Glutamatergic neuron (in vitro differentiated cells): ENCODE measurements at regions not wholly inside any gene's neighbourhood (a gene's known extent, or its start where the extent isn't known, plus 50 kb on each side); places are given as distances from the start of the nearest gene placed in this dataset.

Experiments used
- DNase-seq: peaks from one replicate; pipeline ENCODE4 v3.0.0; 2022
- H3K27ac Mint-ChIP-seq: one replicate; pipeline ENCODE4 v1.8.0; 2020; ENCODE audit warnings: mild to moderate bottlenecking, mixed read lengths, inconsistent platforms; ENCODE audit not compliant: unreplicated experiment
- H3K27me3 Mint-ChIP-seq: one replicate; pipeline ENCODE4 v1.8.0; 2020; ENCODE audit warnings: mild to moderate bottlenecking, moderate library complexity, mixed read lengths, inconsistent platforms; ENCODE audit not compliant: unreplicated experiment
- H3K36me3 Mint-ChIP-seq: one replicate; pipeline ENCODE4 v1.8.0; 2020; ENCODE audit warnings: mild to moderate bottlenecking, mixed read lengths, inconsistent platforms; ENCODE audit not compliant: unreplicated experiment
- H3K4me1 Mint-ChIP-seq: one replicate; pipeline ENCODE4 v1.8.0; 2020; ENCODE audit warnings: mild to moderate bottlenecking, low read depth, mixed read lengths, inconsistent platforms; ENCODE audit not compliant: unreplicated experiment
- H3K4me3 Mint-ChIP-seq: one replicate; pipeline ENCODE4 v1.8.0; 2020; ENCODE audit warnings: mild to moderate bottlenecking, mixed read lengths, inconsistent platforms; ENCODE audit not compliant: unreplicated experiment
- H3K9me3 Mint-ChIP-seq: one replicate; pipeline ENCODE4 v1.8.0; 2020; ENCODE audit warnings: mild to moderate bottlenecking, moderate library complexity, mixed read lengths, inconsistent platforms; ENCODE audit not compliant: unreplicated experiment
- CTCF ChIP-seq: fragments of 200-600 bp; sonication (generic); IDR thresholded peaks from one replicate; pipeline ENCODE4 v1.5.0; 2021; ENCODE audit not compliant: partially characterized antibody, unreplicated experiment

GRCh38 chr20:10906834-10907233 is 233.0 kb upstream of the JAG1 start:
- H3K9me3 Mint-ChIP-seq: no peaks in the 10 kb centered on the region
- no peaks in the 10 kb centered on the region for H3K4me1 Mint-ChIP-seq
- no peaks in the 10 kb centered on the region for H3K27me3 Mint-ChIP-seq
- H3K27ac Mint-ChIP-seq: no peak overlapping the region
- H3K4me3 Mint-ChIP-seq: no peak overlapping the region
- no peaks in the 10 kb centered on the region for H3K36me3 Mint-ChIP-seq
- DNase-seq: no peak
- no peak for TF ChIP-seq CTCF

GRCh38 chr20:10909803-10910202 is 236.0 kb upstream of the JAG1 start:
- DNase-seq: no peak
- H3K4me1 Mint-ChIP-seq: no peaks in the 10 kb centered on the region
- no peak overlapping the region for H3K4me3 Mint-ChIP-seq
- no peak for TF ChIP-seq CTCF
- H3K27ac Mint-ChIP-seq: no peak overlapping the region
- H3K9me3 Mint-ChIP-seq: no peaks in the 10 kb centered on the region
- no peaks in the 10 kb centered on the region for H3K27me3 Mint-ChIP-seq
- no peaks in the 10 kb centered on the region for H3K36me3 Mint-ChIP-seq

GRCh38 chr20:10910535-10911178 is 236.9 kb upstream of the JAG1 start:
- H3K4me1 Mint-ChIP-seq: no peaks in the 10 kb centered on the region
- no peak for DNase-seq
- TF ChIP-seq CTCF: no peak
- H3K4me3 Mint-ChIP-seq: no peak overlapping the region
- no peak overlapping the region for H3K27ac Mint-ChIP-seq
- no peaks in the 10 kb centered on the region for H3K36me3 Mint-ChIP-seq
- no peaks in the 10 kb centered on the region for H3K9me3 Mint-ChIP-seq
- H3K27me3 Mint-ChIP-seq: no peaks in the 10 kb centered on the region

GRCh38 chr20:10911298-10911697 is 237.5 kb upstream of the JAG1 start:
- TF ChIP-seq CTCF: no peak
- DNase-seq: no peak
- Mint-ChIP-seq H3K36me3 (no peaks in the 10 kb centered on the region), H3K4me3 (no peak overlapping the region), H3K4me1 (no peaks in the 10 kb centered on the region), H3K27me3 (no peaks in the 10 kb centered on the region), H3K9me3 (no peaks in the 10 kb centered on the region), H3K27ac (no peak overlapping the region)

- no peak for TF ChIP-seq CTCF
Observed at GRCh38 chr20:10915815-10916214, 242.0 kb upstream of the JAG1 start.

More at GRCh38 chr20:10915815-10916214, 242.0 kb upstream of the JAG1 start:
- Mint-ChIP-seq H3K4me1 (no peaks in the 10 kb centered on the region), H3K4me3 (no peak overlapping the region), H3K27me3 (peaks cover 5% of the 10 kb centered on the region), H3K27ac (no peak overlapping the region), H3K36me3 (peaks cover 7% of the 10 kb centered on the region), H3K9me3 (no peaks in the 10 kb centered on the region)
- no peak for DNase-seq
